HepG2 (cell line): ENCODE measurements at regions not wholly inside any gene's neighbourhood (a gene's known extent, or its start where the extent isn't known, plus 50 kb on each side); places are given as distances from the start of the nearest gene placed in this dataset.

Source experiments
- ATAC-seq: fragments of 200-7000 bp; cut with Tn5 transposase; 3 replicates; pipeline ENCODE4 v1.9.1; 2020; ENCODE audit warnings: mild to moderate bottlenecking, moderate library complexity
- BruUV-seq: library from RNA; stranded (reverse); fragments of 400-500 nt; replicated peaks from 2 replicates; lab custom pipeline; 2021; lab: Mats Ljungman, UMichigan
- CTCF ChIA-PET: fragments of 300-600 bp; formaldehyde crosslinking; extraction: SDS; loops from one replicate; lab custom pipeline; 2021; ENCODE audit warnings: low total read pairs, inconsistent platforms, low intra/inter-chr PET ratio; lab: Yijun Ruan, JAX
- POLR2A ChIA-PET: fragments of 350-600 bp; sonication (Branson Sonifier 250); formaldehyde crosslinking; loops from one replicate; lab custom pipeline; 2020; ENCODE audit warnings: antibody characterized with exemption, inconsistent platforms; lab: Yijun Ruan, JAX
- DNase-seq: peaks from one replicate; pipeline ENCODE4 v3.0.0-alpha.2; 2015; ENCODE audit warnings: low spot score
- FAIRE-seq: peaks from 3 replicates; lab custom pipeline; 2011; peaks lifted over from hg19 to GRCh38; lab: Jason Lieb, UNC
- H2AFZ ChIP-seq: one replicate; pipeline ENCODE4 v1.6.1; 2011; ENCODE audit warnings: low read length, inconsistent platforms
- H3K27ac ChIP-seq: fragments of 300-600 bp; 3 replicates; pipeline ENCODE4 v1.8.0; 2011; ENCODE audit warnings: mixed run types, mild to moderate bottlenecking, mixed read lengths, low read length, inconsistent platforms; ENCODE audit not compliant: insufficient read depth; ENCODE audit errors: extremely low read length
- H3K27me3 ChIP-seq, 2 experiments: fragments of 200-600 bp in 1 of 2; 2 replicates in 1 of 2; 3 replicates in 1 of 2; pipeline versions ENCODE4 v1.6.0 to v1.8.0; 2011; ENCODE audit warnings: low read length in 2 of 2, mild to moderate bottlenecking in 2 of 2, moderate library complexity in 2 of 2, inconsistent platforms in 1 of 2; ENCODE audit not compliant: insufficient read depth in 2 of 2, control insufficient read depth in 1 of 2
- H3K36me3 ChIP-seq, 2 experiments: fragments of 200-600 bp in 1 of 2; replicated peaks in 1 of 2; 2 replicates in 1 of 2; 3 replicates in 1 of 2; pipeline versions ENCODE4 v1.5.1 to v1.8.0; 2011; ENCODE audit warnings: low read length in 2 of 2, inconsistent platforms in 1 of 2; ENCODE audit not compliant: insufficient read depth in 2 of 2, control insufficient read depth in 1 of 2
- H3K4me1 ChIP-seq: 2 replicates; pipeline ENCODE4 v1.5.1; 2012; ENCODE audit warnings: low read length, inconsistent platforms; ENCODE audit not compliant: insufficient read depth
- H3K4me2 ChIP-seq: 2 replicates; pipeline ENCODE4 v1.6.0; 2011; ENCODE audit warnings: low read depth, low read length, inconsistent platforms
- H3K4me3 ChIP-seq, 3 experiments: fragments of 200-600 bp in 1 of 3; sonication (generic), shearing (Covaris generic) in 1 of 3; replicated peaks in 1 of 3; 2 replicates each; pipeline ENCODE4 v1.5.1; 2011 to 2016; ENCODE audit warnings: low read length in 3 of 3, inconsistent platforms in 2 of 3, low read depth in 2 of 3, mild to moderate bottlenecking in 2 of 3, control low read depth in 1 of 3, mixed read lengths in 1 of 3; ENCODE audit not compliant: insufficient read depth in 1 of 3
- H3K79me2 ChIP-seq: one replicate; pipeline ENCODE4 v1.6.1; 2011; ENCODE audit warnings: low read length, inconsistent platforms; ENCODE audit not compliant: insufficient read depth
- H3K9ac ChIP-seq: 2 replicates; pipeline ENCODE4 v1.6.0; 2011; ENCODE audit warnings: mild to moderate bottlenecking, low read depth, low read length, inconsistent platforms; ENCODE audit not compliant: insufficient read depth
- H3K9me3 ChIP-seq: 2 replicates; pipeline ENCODE4 v1.5.1; 2012; ENCODE audit warnings: mild to moderate bottlenecking, low read length
- H4K20me1 ChIP-seq: 2 replicates; pipeline ENCODE4 v1.6.0; 2011; ENCODE audit warnings: inconsistent platforms, mild to moderate bottlenecking, low read length, moderate library complexity; ENCODE audit not compliant: insufficient read depth
- ATM ChIP-seq: fragments of 450-650 bp; IDR thresholded peaks from 2 replicates; pipeline ENCODE4 v1.7.1; 2017; ENCODE audit warnings: mild to moderate bottlenecking, borderline replicate concordance
- CCAR2 ChIP-seq: fragments of 200-400 bp; formaldehyde crosslinking; optimal IDR thresholded peaks from 2 replicates; pipeline ENCODE3; 2018; ENCODE audit warnings: low read depth, mild to moderate bottlenecking, low read length, moderate library complexity
- CREB1 ChIP-seq, 2 experiments: fragments of 450-650 bp in 1 of 2; IDR thresholded peaks; 2 replicates each; pipeline ENCODE4 v1.6.1; 2016 to 2017; ENCODE audit warnings: control low read depth in 1 of 2, mild to moderate bottlenecking in 1 of 2, missing compliant biosample characterization in 1 of 2, missing genetic modification characterization in 1 of 2
- GATA4 ChIP-seq: sonication (generic); IDR thresholded peaks from 2 replicates; pipeline ENCODE4 v1.6.1; 2016; ENCODE audit warnings: antibody characterized with exemption, low read depth, borderline replicate concordance
- ZNF121 ChIP-seq: sonication (generic); formaldehyde crosslinking; IDR thresholded peaks from 2 replicates; pipeline ENCODE4 v1.5.0; 2020; ENCODE audit warnings: mild to moderate bottlenecking, missing genetic modification reagents
- ZNF589 ChIP-seq: sonication (generic); formaldehyde crosslinking; conservative IDR thresholded peaks from 2 replicates; pipeline ENCODE4 v1.8.0; 2022; ENCODE audit warnings: mild to moderate bottlenecking, moderate library complexity, missing genetic modification reagents
- WGBS: methylation state at CpG from one replicate; pipeline ENCODE4 v1.1.6; 2017; ENCODE audit warnings: low lambda C conversion rate; 5-methylcytosine and 5-hydroxymethylcytosine counted together
- in situ Hi-C: cut with HindIII; loops from 2 replicates; pipeline ENCODE4 v1.10.0; 2017; ENCODE audit warnings: low pct_unique_long_range_greater_than_20kb; ENCODE audit not compliant: extremely low pct_ligation_motif_present
- intact Hi-C: fragments of 100-400 bp; cut with micrococcal nuclease; formaldehyde crosslinking; loops from one replicate; pipeline ENCODE4 v1.10.0; 2022; ENCODE audit not compliant: unreplicated experiment

DNA sequence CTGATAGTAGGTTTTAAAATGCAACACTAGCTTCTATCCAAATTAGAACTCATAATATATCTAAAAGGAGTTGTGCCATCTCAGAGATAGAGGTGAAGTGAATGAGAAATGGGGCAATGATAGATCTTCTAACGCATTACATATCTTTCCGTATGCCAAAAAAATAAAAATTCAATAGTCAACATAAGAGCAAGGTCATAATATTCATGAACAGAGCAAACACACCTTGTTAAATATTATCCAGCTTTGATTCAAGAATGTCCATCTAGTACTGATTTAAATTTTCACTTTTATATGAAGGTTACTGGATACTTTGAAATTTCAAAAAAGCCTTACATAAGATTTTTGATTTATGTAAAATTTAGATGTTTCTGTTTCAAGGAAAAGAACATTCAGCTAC lies 554.5 kb downstream of the NSUN3 start:
- Histone ChIP-seq H3K27me3 (no peaks in the 10 kb centered on the region), H4K20me1 (no peaks in the 10 kb centered on the region), H3K9ac (no peak overlapping the region)
- CTCF ChIA-PET = no interaction called here
- TF ChIP-seq GATA4 = no peak
- TF ChIP-seq ZNF121 (CRISPR knock-in tag) = no peak
- no peak for TF ChIP-seq CCAR2
- TF ChIP-seq, all 625 proteins: peak for 0
- Histone ChIP-seq H3K9me3 (no peaks in the 10 kb centered on the region), H2AFZ (no peak overlapping the region), H3K4me2 (no peak overlapping the region), H3K36me3 (no peaks in the 10 kb centered on the region), H3K4me3 (no peak overlapping the region), H3K4me1 (0 out of 2 replicates have a peak, but pooled peaks cover 6% of the 10 kb centered on the region), H3K27ac (no peak overlapping the region), H3K79me2 (no peaks in the 10 kb centered on the region)
- FAIRE-seq (no peak), DNase-seq (no peak), ATAC-seq (no peak)
- in situ Hi-C loops (no loop called here), intact Hi-C loops (loop anchor here (10.0 kb wide), 1 partner anchor 97 kb away; no protein-coding TSS in a partner anchor)
- WGBS = 65% methylated on average over 2 of the region's 2 CpGs
- POLR2A ChIA-PET = no interaction called here
- no TSS peak for BruUV-seq

- no peak for ATAC-seq
- no peak overlapping the region for H2AFZ ChIP-seq
- 0 out of 2 replicates have a peak, but pooled peaks cover 6% of the 10 kb centered on the region for H3K4me1 ChIP-seq
- H3K9ac ChIP-seq = no peak overlapping the region
- no peaks in the 10 kb centered on the region for H3K9me3 ChIP-seq
- no TSS peak for BruUV-seq
- CTCF ChIA-PET = no interaction called here
- intact Hi-C loops = loop anchor here (10.0 kb wide), 1 partner anchor 95 kb away; no protein-coding TSS in a partner anchor
- no peak overlapping the region for H3K4me2 ChIP-seq
- no peak for DNase-seq
- in situ Hi-C loops = no loop called here
- H4K20me1 ChIP-seq = no peaks in the 10 kb centered on the region
- H3K27me3 ChIP-seq = no peaks in the 10 kb centered on the region
- TF ChIP-seq ZNF589 (no peak), ATM (no peak), CREB1 (IDR thresholded peaks at IDR 0.05) (no peak), CREB1 (CRISPR knock-in tag; IDR thresholded peaks at IDR 0.05) (no peak)
- H3K79me2 ChIP-seq = no peaks in the 10 kb centered on the region
- POLR2A ChIA-PET = no interaction called here
- no peaks in the 10 kb centered on the region for H3K36me3 ChIP-seq
- H3K27ac ChIP-seq = no peak overlapping the region
- H3K4me3 ChIP-seq = no peak overlapping the region
- 26% methylated on average over 3 of the region's 3 CpGs for WGBS
- FAIRE-seq = no peak
Observed at GRCh38 chr3:94619643-94620042, 556.8 kb downstream of the NSUN3 start.
